Fibroblast of lung (primary cell): ENCODE measurements at regions not wholly inside any gene's neighbourhood (a gene's known extent, or its start where the extent isn't known, plus 50 kb on each side); places are given as distances from the start of the nearest gene placed in this dataset.

Experiments
- DNase-seq, 2 donors: peaks; one replicate each; pipeline versions ENCODE4 v3.0.0 to v3.0.0-alpha.2; 2010; ENCODE audit warnings: low read depth in 2 of 2
- H2AFZ ChIP-seq: 2 replicates; pipeline ENCODE4 v1.5.1; 2012; ENCODE audit warnings: low read length, control low read depth, inconsistent platforms
- H3K27ac ChIP-seq: 2 replicates; pipeline ENCODE4 v1.5.1; 2011; ENCODE audit warnings: low read length, control low read depth; ENCODE audit not compliant: insufficient read depth
- H3K27me3 ChIP-seq: 2 replicates; pipeline ENCODE4 v1.5.1; 2011; ENCODE audit warnings: mild to moderate bottlenecking, low read length; ENCODE audit not compliant: control insufficient read depth, insufficient read depth
- H3K36me3 ChIP-seq: 2 replicates; pipeline ENCODE4 v1.5.1; 2011; ENCODE audit warnings: low read length; ENCODE audit not compliant: control insufficient read depth, insufficient read depth
- H3K4me1 ChIP-seq: 2 replicates; pipeline ENCODE4 v1.5.1; 2011; ENCODE audit warnings: low read length; ENCODE audit not compliant: control insufficient read depth, insufficient read depth; ENCODE audit errors: extremely low read depth
- H3K4me2 ChIP-seq: 2 replicates; pipeline ENCODE4 v1.5.1; 2011; ENCODE audit warnings: low read length, control low read depth; ENCODE audit not compliant: insufficient read depth; ENCODE audit errors: extremely low read depth
- H3K4me3 ChIP-seq, 4 experiments: fragments of 200-600 bp in 1 of 4; sonication (generic) in 1 of 4; replicated peaks in 1 of 4; 2 replicates each; pipeline ENCODE4 v1.5.1; 2011 to 2016; ENCODE audit warnings: low read length in 4 of 4, low read depth in 3 of 4, mild to moderate bottlenecking in 3 of 4, control low read depth in 2 of 4, inconsistent platforms in 1 of 4, mixed read lengths in 1 of 4; ENCODE audit not compliant: insufficient read depth in 1 of 4; ENCODE audit errors: control extremely low read depth in 1 of 4
- H3K79me2 ChIP-seq: 2 replicates; pipeline ENCODE4 v1.5.1; 2012; ENCODE audit warnings: mild to moderate bottlenecking, low read length, inconsistent platforms; ENCODE audit not compliant: control insufficient read depth, insufficient read depth
- H3K9ac ChIP-seq: 2 replicates; pipeline ENCODE4 v1.5.1; 2011; ENCODE audit warnings: mild to moderate bottlenecking, low read length, control low read depth; ENCODE audit not compliant: insufficient read depth
- H3K9me3 ChIP-seq: 2 replicates; pipeline ENCODE4 v1.5.1; 2012; ENCODE audit warnings: low read depth, low read length; ENCODE audit not compliant: control insufficient read depth, insufficient read depth
- H4K20me1 ChIP-seq: 2 replicates; pipeline ENCODE4 v1.5.1; 2011; ENCODE audit warnings: low read length; ENCODE audit not compliant: control insufficient read depth, insufficient read depth; ENCODE audit errors: extremely low read depth
- EZH2 ChIP-seq: IDR thresholded peaks from 2 replicates; pipeline ENCODE4 v1.5.1; 2012; ENCODE audit warnings: low read length, control low read depth, mild to moderate bottlenecking; ENCODE audit errors: missing control alignments
- TF ChIP-seq, protein P1 (sequence below), 2 donors: IDR thresholded peaks in 1 of 2; conservative IDR thresholded peaks in 1 of 2; 1 replicate in 1 of 2; 2 replicates in 1 of 2; pipeline ENCODE4 v1.5.1; 2011 to 2012; ENCODE audit warnings: low read length in 2 of 2, control low read depth in 1 of 2, inconsistent platforms in 1 of 2, low read depth in 1 of 2, mild to moderate bottlenecking in 1 of 2

GRCh38 chr10:131646551-131647525 is 254.0 kb upstream of the PPP2R2D start:
- no peak for TF ChIP-seq EZH2
- TF ChIP-seq, protein P1, sequence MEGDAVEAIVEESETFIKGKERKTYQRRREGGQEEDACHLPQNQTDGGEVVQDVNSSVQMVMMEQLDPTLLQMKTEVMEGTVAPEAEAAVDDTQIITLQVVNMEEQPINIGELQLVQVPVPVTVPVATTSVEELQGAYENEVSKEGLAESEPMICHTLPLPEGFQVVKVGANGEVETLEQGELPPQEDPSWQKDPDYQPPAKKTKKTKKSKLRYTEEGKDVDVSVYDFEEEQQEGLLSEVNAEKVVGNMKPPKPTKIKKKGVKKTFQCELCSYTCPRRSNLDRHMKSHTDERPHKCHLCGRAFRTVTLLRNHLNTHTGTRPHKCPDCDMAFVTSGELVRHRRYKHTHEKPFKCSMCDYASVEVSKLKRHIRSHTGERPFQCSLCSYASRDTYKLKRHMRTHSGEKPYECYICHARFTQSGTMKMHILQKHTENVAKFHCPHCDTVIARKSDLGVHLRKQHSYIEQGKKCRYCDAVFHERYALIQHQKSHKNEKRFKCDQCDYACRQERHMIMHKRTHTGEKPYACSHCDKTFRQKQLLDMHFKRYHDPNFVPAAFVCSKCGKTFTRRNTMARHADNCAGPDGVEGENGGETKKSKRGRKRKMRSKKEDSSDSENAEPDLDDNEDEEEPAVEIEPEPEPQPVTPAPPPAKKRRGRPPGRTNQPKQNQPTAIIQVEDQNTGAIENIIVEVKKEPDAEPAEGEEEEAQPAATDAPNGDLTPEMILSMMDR (conservative IDR thresholded peaks at IDR 0.05 in 1 of 2, IDR thresholded peaks at IDR 0.05 in 1 of 2; ENCODE audit: low read depth in 1 of 2, low read length in 2 of 2): no peak
- H3K4me2 ChIP-seq: no peak overlapping the region
- H2AFZ ChIP-seq: no peak overlapping the region
- H3K36me3 ChIP-seq: no peaks in the 10 kb centered on the region
- DNase-seq: no peak
- no peaks in the 10 kb centered on the region for H3K79me2 ChIP-seq
- no peaks in the 10 kb centered on the region for H3K27me3 ChIP-seq
- H3K9me3 ChIP-seq: no peaks in the 10 kb centered on the region
- H4K20me1 ChIP-seq: no peaks in the 10 kb centered on the region
- no peaks in the 10 kb centered on the region for H3K4me1 ChIP-seq
- no peak overlapping the region for H3K9ac ChIP-seq
- H3K27ac ChIP-seq: no peak overlapping the region
- H3K4me3 ChIP-seq: no peak overlapping the region

DNA sequence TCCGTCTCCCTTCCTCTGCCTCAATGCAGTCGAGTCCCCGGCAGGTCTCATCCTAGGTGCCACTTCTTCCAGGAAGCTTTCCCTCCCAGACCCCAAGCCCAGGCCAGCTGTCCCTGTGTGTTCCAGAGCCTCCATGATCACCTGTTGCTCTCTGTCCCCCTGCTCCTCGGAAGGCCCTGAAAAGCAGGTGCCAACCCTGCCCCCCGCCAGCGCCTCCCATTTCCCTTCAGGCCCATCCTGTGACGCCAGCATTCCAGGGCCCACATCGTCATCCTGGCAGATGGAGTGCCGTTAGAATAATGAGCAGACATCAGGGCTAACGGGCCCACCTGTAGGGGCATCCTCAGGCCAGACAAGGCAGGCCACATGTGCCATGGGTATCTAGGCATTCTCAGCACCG is 253.0 kb upstream of the PPP2R2D start:
- Histone ChIP-seq H2AFZ (no peak overlapping the region), H3K9ac (no peak overlapping the region), H3K9me3 (no peaks in the 10 kb centered on the region), H3K4me3 (no peak overlapping the region), H3K4me2 (no peak overlapping the region), H3K79me2 (no peaks in the 10 kb centered on the region), H3K27ac (no peak overlapping the region), H3K36me3 (no peaks in the 10 kb centered on the region), H4K20me1 (no peaks in the 10 kb centered on the region), H3K4me1 (no peaks in the 10 kb centered on the region), H3K27me3 (no peaks in the 10 kb centered on the region)
- TF ChIP-seq, protein P1 (conservative IDR thresholded peaks at IDR 0.05 in 1 of 2, IDR thresholded peaks at IDR 0.05 in 1 of 2; ENCODE audit: low read depth in 1 of 2, low read length in 2 of 2): no peak
- DNase-seq: no peak

DNA sequence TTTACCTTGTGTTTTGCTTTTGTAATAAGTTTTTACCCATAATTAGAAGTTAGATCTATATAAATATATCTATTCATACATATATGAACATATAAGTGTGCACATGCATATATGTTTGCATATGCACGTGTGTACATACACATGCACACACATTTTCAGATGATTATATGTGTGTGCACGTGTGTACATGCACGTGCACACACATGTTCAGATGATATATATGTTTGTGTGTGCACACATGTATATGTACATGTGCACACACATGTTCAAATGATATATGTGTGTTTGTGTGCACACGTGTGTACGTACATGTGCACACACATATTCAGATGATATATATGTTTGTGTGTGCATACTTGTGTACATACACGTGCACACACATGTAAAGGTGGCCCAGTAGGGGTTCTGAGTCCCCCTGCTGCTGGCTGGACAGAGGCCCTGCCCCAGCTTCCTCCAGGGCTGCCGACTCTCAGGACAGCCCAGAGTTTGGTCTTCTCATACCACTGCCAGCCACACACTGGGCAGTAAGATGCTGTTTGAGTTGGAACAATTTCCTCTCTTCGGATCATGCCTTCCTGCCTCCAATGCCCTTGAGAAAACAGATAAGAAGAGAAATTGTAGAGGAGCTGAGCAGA is 252.3 kb upstream of the PPP2R2D start:
- H3K4me3 ChIP-seq: no peak overlapping the region
- no peaks in the 10 kb centered on the region for H3K4me1 ChIP-seq
- H3K79me2 ChIP-seq: no peaks in the 10 kb centered on the region
- TF ChIP-seq, protein P1 (conservative IDR thresholded peaks at IDR 0.05 in 1 of 2, IDR thresholded peaks at IDR 0.05 in 1 of 2; ENCODE audit: low read depth in 1 of 2, low read length in 2 of 2): no peak
- TF ChIP-seq EZH2: no peak
- H4K20me1 ChIP-seq: no peaks in the 10 kb centered on the region
- no peaks in the 10 kb centered on the region for H3K27me3 ChIP-seq
- DNase-seq: no peak
- H3K9ac ChIP-seq: no peak overlapping the region
- no peaks in the 10 kb centered on the region for H3K36me3 ChIP-seq
- no peak overlapping the region for H3K4me2 ChIP-seq
- H3K27ac ChIP-seq: no peak overlapping the region
- no peaks in the 10 kb centered on the region for H3K9me3 ChIP-seq
- no peak overlapping the region for H2AFZ ChIP-seq
